SK-N-SH (cell line): ENCODE measurements at regions not wholly inside any gene's neighbourhood (a gene's known extent, or its start where the extent isn't known, plus 50 kb on each side); places are given as distances from the start of the nearest gene placed in this dataset.

Experiments used
- CTCF ChIA-PET: fragments of 300-600, 350-600 bp; formaldehyde crosslinking; extraction: SDS; loops from one replicate; lab custom pipeline; 2021; lab: Yijun Ruan, JAX
- POLR2A ChIA-PET: fragments of 350-600 bp; sonication (Branson Sonifier 250); formaldehyde crosslinking; extraction: SDS; loops from one replicate; lab custom pipeline; 2020; ENCODE audit warnings: antibody characterized with exemption, inconsistent platforms; lab: Yijun Ruan, JAX
- DNase-seq: peaks from one replicate; pipeline ENCODE4 v3.0.0; 2012
- H2AFZ ChIP-seq: fragments of 200-600 bp; sonication (generic); 2 replicates; pipeline ENCODE4 v1.8.1; 2016; ENCODE audit warnings: antibody characterized with exemption, mild to moderate bottlenecking, low read depth
- H3F3A ChIP-seq: fragments of 200-600 bp; sonication (generic); replicated peaks from 2 replicates; pipeline ENCODE3; 2016; ENCODE audit warnings: antibody characterized with exemption, mild to moderate bottlenecking; ENCODE audit not compliant: insufficient read depth
- H3K27ac ChIP-seq, 2 experiments: fragments of 200-500 bp in 1 of 2; fragments of 200-600 bp in 1 of 2; sonication (Bioruptor generic) in 1 of 2; sonication (generic), shearing (Covaris generic) in 1 of 2; 2 replicates each; pipeline versions ENCODE4 v1.5.1 to v1.6.1; 2014 to 2016; ENCODE audit warnings: low read depth in 2 of 2, inconsistent platforms in 1 of 2, low read length in 1 of 2, mild to moderate bottlenecking in 1 of 2, mixed read lengths in 1 of 2
- H3K27me3 ChIP-seq: fragments of 200-600 bp; sonication (generic), shearing (Covaris generic); 2 replicates; pipeline ENCODE4 v1.6.1; 2016; ENCODE audit warnings: mixed run types; ENCODE audit not compliant: insufficient read depth
- H3K36me3 ChIP-seq, 2 experiments: fragments of 200-500 bp in 1 of 2; fragments of 200-600 bp in 1 of 2; sonication (Bioruptor generic) in 1 of 2; sonication (generic) in 1 of 2; replicated peaks in 1 of 2; 2 replicates each; pipeline versions ENCODE3 to v1.5.1; 2014 to 2016; ENCODE audit warnings: low read length in 1 of 2, mild to moderate bottlenecking in 1 of 2; ENCODE audit not compliant: insufficient read depth in 2 of 2, control insufficient read depth in 1 of 2
- H3K4me1 ChIP-seq, 2 experiments: fragments of 200-500 bp in 1 of 2; fragments of 200-600 bp in 1 of 2; sonication (Bioruptor generic) in 1 of 2; sonication (generic), shearing (Covaris generic) in 1 of 2; 2 replicates each; pipeline versions ENCODE4 v1.5.1 to v1.6.1; 2014 to 2016; ENCODE audit warnings: low read depth in 1 of 2, low read length in 1 of 2, mixed run types in 1 of 2; ENCODE audit not compliant: insufficient read depth in 2 of 2, control insufficient read depth in 1 of 2
- H3K4me2 ChIP-seq: fragments of 200-600 bp; sonication (generic), shearing (Covaris generic); 2 replicates; pipeline ENCODE4 v1.6.1; 2017; ENCODE audit warnings: mixed run types
- H3K4me3 ChIP-seq, 2 experiments: fragments of 200-500 bp in 1 of 2; fragments of 200-600 bp in 1 of 2; sonication (Bioruptor generic) in 1 of 2; sonication (generic), shearing (Covaris generic) in 1 of 2; 2 replicates each; pipeline versions ENCODE4 v1.5.1 to v1.8.1; 2014 to 2016; ENCODE audit warnings: low read depth in 2 of 2, inconsistent platforms in 1 of 2, low read length in 1 of 2, mild to moderate bottlenecking in 1 of 2, mixed read lengths in 1 of 2, moderate library complexity in 1 of 2
- H3K79me2 ChIP-seq: fragments of 200-600 bp; sonication (generic); 2 replicates; pipeline ENCODE4 v1.8.1; 2017; ENCODE audit warnings: mild to moderate bottlenecking; ENCODE audit not compliant: insufficient read depth
- H3K9ac ChIP-seq: fragments of 200-600 bp; sonication (generic); 2 replicates; pipeline ENCODE4 v1.6.1; 2017; ENCODE audit warnings: mixed run types
- H3K9me2 ChIP-seq: fragments of 200-600 bp; sonication (generic); 2 replicates; pipeline ENCODE4 v1.6.1; 2017; ENCODE audit warnings: mixed run types
- H3K9me3 ChIP-seq: fragments of 200-600 bp; sonication (generic); 2 replicates; pipeline ENCODE4 v1.6.1; 2017; ENCODE audit warnings: mixed run types, mild to moderate bottlenecking, moderate library complexity
- H4K20me1 ChIP-seq: fragments of 200-600 bp; sonication (generic); 2 replicates; pipeline ENCODE4 v1.6.1; 2017; ENCODE audit warnings: mild to moderate bottlenecking, mixed run types; ENCODE audit not compliant: insufficient read depth
- EP300 ChIP-seq, 2 experiments: IDR thresholded peaks; 2 replicates each; pipeline versions ENCODE4 v1.4.0 to v1.6.1; 2012; ENCODE audit warnings: borderline replicate concordance in 1 of 2, low read depth in 1 of 2, low read length in 1 of 2
- GATA2 ChIP-seq: sonication (generic); formaldehyde crosslinking; IDR thresholded peaks from 2 replicates; pipeline ENCODE4 v1.5.0; 2020; ENCODE audit warnings: mild to moderate bottlenecking, missing genetic modification reagents
- JUND ChIP-seq: IDR thresholded peaks from 2 replicates; pipeline ENCODE4 v1.4.0; 2012
- RAD21 ChIP-seq: IDR thresholded peaks from 2 replicates; pipeline ENCODE4 v1.6.1; 2012; ENCODE audit warnings: mild to moderate bottlenecking, low read length
- REST ChIP-seq: IDR thresholded peaks from 2 replicates; pipeline ENCODE4 v1.6.1; 2012; ENCODE audit warnings: mild to moderate bottlenecking, low read depth, low read length, moderate library complexity
- RXRA ChIP-seq: IDR thresholded peaks from 2 replicates; pipeline ENCODE4 v1.4.0; 2012; ENCODE audit warnings: low read depth, mild to moderate bottlenecking, borderline replicate concordance
- USF2 ChIP-seq: fragments of 150-350 bp; IDR thresholded peaks from 2 replicates; pipeline ENCODE4 v1.6.1; 2017; ENCODE audit warnings: antibody characterized with exemption, low read length, low read depth, borderline replicate concordance
- YY1 ChIP-seq: IDR thresholded peaks from 2 replicates; pipeline ENCODE4 v1.4.0; 2012; ENCODE audit warnings: low read depth, mild to moderate bottlenecking
- WGBS: methylation state at CpG from one replicate; pipeline ENCODE4 v1.1.6; 2017; ENCODE audit warnings: low lambda C conversion rate; 5-methylcytosine and 5-hydroxymethylcytosine counted together
- TF ChIP-seq, protein P1 (sequence below): IDR thresholded peaks from 2 replicates; pipeline ENCODE4 v1.4.0; 2012; ENCODE audit warnings: low read depth, borderline replicate concordance
- TF ChIP-seq, protein P2 (sequence below): IDR thresholded peaks from 2 replicates; pipeline ENCODE4 v1.4.0; 2012; ENCODE audit warnings: low read depth, borderline replicate concordance
- TF ChIP-seq, protein P3 (sequence below): IDR thresholded peaks from 2 replicates; pipeline ENCODE4; 2012

DNA sequence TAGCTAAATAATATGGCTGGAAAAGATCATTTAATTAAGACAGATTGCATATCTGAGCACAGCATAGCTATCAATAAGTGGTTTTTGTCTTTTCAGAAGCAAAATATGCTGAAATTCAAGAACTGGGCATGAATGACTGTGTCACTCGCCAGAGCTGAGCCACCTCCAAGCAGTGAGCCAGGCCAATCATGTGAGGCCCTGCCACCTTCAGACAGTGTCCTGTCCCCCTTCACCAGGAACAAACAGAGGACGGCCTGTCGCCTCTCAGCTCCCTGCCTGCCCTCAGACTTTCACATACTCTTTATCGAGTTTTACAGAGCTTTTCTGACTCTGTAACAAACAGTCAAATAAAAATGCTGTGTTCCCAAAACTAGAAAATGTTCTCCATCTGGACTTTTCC is 171.0 kb upstream of the TSC22D1 start:
- Histone ChIP-seq H3K9me2 (no peaks in the 10 kb centered on the region), H3K79me2 (no peaks in the 10 kb centered on the region), H3F3A (no peaks in the 10 kb centered on the region), H3K36me3 (no peaks in the 10 kb centered on the region), H3K9me3 (no peaks in the 10 kb centered on the region), H2AFZ (peak overlapping the region; percentile 7; the same call in 1 of the 2 replicates)
- DNase-seq, result no peak
- WGBS, result 76% methylated on average over 4 of the region's 4 CpGs
- CTCF ChIA-PET, result no interaction called here
- TF ChIP-seq RXRA (no peak), JUND (no peak), YY1 (no peak), USF2 (no peak), EP300 (IDR thresholded peaks at IDR 0.05; ENCODE audit: borderline replicate concordance in 1 of 2, low read depth in 1 of 2, low read length in 1 of 2) (no peak), GATA2 (CRISPR knock-in tag) (no peak)
- TF ChIP-seq, protein P1, sequence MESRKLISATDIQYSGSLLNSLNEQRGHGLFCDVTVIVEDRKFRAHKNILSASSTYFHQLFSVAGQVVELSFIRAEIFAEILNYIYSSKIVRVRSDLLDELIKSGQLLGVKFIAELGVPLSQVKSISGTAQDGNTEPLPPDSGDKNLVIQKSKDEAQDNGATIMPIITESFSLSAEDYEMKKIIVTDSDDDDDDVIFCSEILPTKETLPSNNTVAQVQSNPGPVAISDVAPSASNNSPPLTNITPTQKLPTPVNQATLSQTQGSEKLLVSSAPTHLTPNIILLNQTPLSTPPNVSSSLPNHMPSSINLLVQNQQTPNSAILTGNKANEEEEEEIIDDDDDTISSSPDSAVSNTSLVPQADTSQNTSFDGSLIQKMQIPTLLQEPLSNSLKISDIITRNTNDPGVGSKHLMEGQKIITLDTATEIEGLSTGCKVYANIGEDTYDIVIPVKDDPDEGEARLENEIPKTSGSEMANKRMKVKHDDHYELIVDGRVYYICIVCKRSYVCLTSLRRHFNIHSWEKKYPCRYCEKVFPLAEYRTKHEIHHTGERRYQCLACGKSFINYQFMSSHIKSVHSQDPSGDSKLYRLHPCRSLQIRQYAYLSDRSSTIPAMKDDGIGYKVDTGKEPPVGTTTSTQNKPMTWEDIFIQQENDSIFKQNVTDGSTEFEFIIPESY, result no peak
- TF ChIP-seq, protein P2, sequence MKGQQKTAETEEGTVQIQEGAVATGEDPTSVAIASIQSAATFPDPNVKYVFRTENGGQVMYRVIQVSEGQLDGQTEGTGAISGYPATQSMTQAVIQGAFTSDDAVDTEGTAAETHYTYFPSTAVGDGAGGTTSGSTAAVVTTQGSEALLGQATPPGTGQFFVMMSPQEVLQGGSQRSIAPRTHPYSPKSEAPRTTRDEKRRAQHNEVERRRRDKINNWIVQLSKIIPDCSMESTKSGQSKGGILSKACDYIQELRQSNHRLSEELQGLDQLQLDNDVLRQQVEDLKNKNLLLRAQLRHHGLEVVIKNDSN, result no peak
- TF ChIP-seq, all 33 proteins: peak for 0
- POLR2A ChIA-PET, result no interaction called here
- H3K27ac ChIP-seq, result peak overlapping the region in 1 of 2 experiments; percentile 23; a peak in 1 of 4 replicates
- peaks cover 0 to 2% of the 10 kb centered on the region in 2 experiments; a peak in 1 of 4 replicates for H3K4me1 ChIP-seq
- no peaks in the 10 kb centered on the region for H4K20me1 ChIP-seq
- no peaks in the 10 kb centered on the region for H3K27me3 ChIP-seq
- H3K4me3 ChIP-seq, result no peak overlapping the region
- H3K4me2 ChIP-seq, result no peak overlapping the region
- H3K9ac ChIP-seq, result no peak overlapping the region

DNA sequence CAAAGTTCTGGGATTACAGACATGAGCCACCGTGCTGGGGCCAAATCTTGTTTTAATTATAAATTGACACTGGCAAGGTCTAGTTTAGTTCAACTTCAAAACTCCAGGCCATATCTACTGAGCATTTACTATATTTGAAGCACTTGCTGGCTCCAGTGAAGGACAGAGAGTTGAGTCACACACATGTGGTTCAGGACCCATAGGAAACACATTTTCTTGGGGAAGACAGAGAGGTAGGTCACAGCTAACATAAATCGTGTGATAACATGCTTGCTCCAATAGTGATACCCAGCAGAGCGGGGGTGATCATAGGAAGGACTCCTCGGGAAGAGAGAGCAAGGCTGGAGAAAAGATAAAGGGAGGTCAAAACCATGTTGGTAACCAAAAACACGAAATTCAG is 170.6 kb upstream of the TSC22D1 start:
- 78% methylated on average over 5 of the region's 5 CpGs for WGBS
- H2AFZ ChIP-seq, result no peak overlapping the region
- CTCF ChIA-PET, result no interaction called here

More for the DNA sequence above, 170.6 kb upstream of the TSC22D1 start:
- Histone ChIP-seq H3F3A (no peaks in the 10 kb centered on the region), H3K27me3 (no peaks in the 10 kb centered on the region), H3K9ac (no peak overlapping the region), H3K9me3 (no peaks in the 10 kb centered on the region), H3K36me3 (no peaks in the 10 kb centered on the region), H3K79me2 (no peaks in the 10 kb centered on the region), H3K27ac (peak overlapping the region in 1 of 2 experiments; percentile 23; a peak in 1 of 4 replicates), H3K4me1 (peaks cover 0 to 2% of the 10 kb centered on the region in 2 experiments; a peak in 1 of 4 replicates), H3K9me2 (no peaks in the 10 kb centered on the region), H4K20me1 (no peaks in the 10 kb centered on the region), H3K4me2 (no peak overlapping the region), H3K4me3 (no peak overlapping the region)
- no peak for DNase-seq
- POLR2A ChIA-PET, result no interaction called here
- no peak for TF ChIP-seq USF2
- no peak for TF ChIP-seq YY1
- TF ChIP-seq RAD21, result no peak
- TF ChIP-seq, protein P3, sequence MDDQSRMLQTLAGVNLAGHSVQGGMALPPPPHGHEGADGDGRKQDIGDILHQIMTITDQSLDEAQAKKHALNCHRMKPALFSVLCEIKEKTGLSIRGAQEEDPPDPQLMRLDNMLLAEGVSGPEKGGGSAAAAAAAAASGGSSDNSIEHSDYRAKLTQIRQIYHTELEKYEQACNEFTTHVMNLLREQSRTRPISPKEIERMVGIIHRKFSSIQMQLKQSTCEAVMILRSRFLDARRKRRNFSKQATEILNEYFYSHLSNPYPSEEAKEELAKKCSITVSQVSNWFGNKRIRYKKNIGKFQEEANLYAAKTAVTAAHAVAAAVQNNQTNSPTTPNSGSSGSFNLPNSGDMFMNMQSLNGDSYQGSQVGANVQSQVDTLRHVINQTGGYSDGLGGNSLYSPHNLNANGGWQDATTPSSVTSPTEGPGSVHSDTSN, result no peak
- TF ChIP-seq REST, result no peak
